GM18498 (cell line): ENCODE measurements at regions not wholly inside any gene's neighbourhood (a gene's known extent, or its start where the extent isn't known, plus 50 kb on each side); places are given as distances from the start of the nearest gene placed in this dataset.

Experiments used
- ATAC-seq: cut with Tn5 transposase; IDR thresholded peaks from one replicate; pipeline ENCODE4 v1.9.1; 2021; ENCODE audit warnings: mild to moderate bottlenecking, moderate library complexity; ENCODE audit not compliant: unreplicated experiment

DNA sequence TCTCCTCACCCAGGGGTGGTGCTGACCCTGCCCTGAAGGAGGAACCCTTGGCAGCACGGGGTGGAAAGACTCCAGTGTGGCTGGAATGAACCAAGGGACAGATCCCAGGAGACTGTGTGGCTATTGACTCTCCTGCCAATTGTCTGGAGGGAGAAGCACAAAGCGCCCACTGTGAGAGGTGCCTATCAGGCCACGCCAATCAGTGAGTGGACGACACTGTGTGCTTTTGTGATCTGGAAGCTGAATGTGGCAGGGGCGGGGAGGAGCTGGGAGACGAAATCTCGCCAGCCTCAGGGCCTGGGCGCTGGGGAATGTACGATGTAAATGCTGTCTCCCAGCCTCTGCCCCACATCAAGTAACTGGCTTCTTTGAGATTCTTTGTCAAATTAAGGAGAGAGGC, 167.1 kb downstream of the ZBTB18 start:
- ATAC-seq, result no peak

DNA sequence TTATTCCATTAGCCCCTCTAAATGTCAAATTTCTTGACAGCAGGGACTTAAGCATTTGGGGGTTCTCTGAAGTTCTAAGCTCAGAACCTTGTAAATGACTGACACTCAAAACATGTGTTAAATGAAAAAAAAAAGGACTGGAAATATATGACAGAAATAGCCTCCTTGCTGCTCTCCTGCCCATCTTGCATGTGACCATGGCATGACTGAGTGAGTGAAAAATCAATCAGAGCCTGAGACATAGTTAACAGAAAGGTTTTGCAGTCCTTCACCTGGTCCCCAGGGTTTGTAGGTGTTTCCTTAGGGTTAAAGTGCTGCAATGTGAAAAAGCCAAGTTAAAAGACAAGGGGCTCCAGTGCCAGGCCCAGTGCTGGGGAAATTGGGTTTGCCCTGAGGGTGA, 168.1 kb downstream of the ZBTB18 start:
- no peak for ATAC-seq

DNA sequence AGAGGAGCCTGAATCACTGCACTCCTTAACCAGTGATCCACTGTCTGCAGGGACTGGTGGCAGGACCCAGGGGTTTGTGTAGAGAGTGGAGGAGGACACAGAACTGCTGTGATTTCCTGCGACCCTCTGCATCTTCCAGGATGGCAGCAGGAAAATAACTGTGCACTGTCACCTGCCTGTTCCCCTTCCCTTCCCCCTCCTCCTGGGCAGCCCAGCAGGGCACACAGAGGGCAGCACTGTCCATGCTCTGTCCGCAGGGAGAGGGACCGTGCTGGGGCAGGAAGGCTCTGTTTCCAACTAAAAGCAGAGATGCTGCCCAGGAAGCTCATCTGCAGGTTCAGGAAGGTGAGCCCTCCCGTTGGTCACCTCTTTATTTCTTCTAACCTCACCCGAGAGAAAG, 168.7 kb downstream of the ZBTB18 start:
- ATAC-seq, result no peak

DNA sequence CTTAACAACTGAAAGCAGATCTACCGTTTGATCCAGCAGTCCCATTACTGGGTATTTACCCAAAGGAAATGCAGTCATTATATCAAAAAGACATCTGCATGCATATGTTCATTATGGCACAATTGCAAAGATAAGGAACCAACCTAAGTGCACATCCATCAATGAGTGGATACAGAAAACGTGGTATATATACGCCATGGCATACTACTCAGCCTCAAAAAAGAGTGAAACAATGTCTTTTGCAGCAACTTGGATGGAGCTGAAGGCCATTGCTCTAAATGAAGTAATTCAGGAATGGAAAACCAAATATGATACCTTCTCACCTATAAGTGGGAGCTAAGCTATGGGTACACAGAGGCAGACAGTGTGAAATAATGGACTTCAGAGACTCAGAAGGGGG, 169.3 kb downstream of the ZBTB18 start:
- ATAC-seq, result no peak

DNA sequence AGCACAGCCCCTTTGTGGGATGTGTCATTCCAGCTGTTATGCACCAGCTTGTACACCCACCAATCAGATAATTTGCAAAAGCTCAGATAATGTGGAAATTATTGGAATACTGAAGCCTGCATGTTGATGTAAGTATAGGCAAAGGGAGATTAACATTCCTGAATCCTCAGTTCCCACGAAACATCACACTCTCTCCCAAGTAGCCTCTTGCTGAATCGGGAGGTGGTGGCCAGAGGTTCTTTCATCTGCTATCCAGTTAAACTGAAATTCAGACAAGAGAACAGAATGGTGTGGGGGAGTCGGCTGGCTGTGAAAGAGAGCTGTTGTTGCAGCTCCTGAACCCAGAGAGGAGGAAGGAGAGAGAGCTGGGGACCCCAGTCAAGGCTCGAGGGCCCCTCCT, 170.9 kb downstream of the ZBTB18 start:
- no peak for ATAC-seq

DNA sequence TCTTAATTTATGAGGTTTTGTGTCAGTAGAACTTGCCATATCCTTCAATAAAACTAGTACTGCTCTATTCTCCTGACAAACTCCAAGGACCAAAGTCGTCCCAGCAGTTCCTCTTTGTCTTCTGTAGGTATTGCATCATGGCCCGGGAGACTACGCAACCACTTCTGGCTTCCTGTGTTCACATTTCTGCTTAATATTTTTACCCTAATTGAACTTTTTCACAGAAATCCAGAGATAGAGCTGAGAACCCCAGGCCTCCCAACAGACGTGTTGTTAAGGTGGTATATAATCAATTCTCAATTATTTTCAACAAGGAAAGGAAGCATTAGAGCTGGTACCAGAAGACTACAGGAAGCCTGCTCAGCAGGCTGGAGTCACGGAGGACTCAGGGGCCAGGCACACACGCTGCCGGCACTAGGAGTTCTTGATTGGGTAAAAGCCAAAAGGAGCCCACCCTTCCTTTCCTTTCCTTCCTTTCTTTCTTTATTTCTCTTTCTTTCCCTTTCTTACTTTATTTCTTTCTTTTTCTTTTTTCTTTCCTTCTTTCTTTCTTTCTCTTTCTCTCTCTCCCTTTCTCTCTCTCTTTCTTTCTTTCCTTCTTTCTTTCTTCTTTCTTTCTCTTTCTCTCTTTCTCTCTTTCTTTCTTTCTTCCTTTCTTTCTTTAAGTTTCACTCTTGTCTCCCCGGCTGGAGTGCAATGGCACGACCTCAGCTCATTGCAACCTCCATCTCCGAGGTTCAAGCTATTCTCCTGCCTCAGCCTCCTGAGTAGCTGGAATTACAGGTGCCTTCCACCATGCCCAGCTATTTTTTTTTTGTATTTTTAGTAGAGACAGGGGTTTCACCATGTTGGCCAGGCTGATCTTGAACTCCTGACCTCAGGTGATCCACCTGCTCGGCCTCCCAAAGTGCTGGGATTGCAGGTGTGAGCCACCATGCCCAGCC, 173.7 kb downstream of the ZBTB18 start:
- ATAC-seq, result no peak

DNA sequence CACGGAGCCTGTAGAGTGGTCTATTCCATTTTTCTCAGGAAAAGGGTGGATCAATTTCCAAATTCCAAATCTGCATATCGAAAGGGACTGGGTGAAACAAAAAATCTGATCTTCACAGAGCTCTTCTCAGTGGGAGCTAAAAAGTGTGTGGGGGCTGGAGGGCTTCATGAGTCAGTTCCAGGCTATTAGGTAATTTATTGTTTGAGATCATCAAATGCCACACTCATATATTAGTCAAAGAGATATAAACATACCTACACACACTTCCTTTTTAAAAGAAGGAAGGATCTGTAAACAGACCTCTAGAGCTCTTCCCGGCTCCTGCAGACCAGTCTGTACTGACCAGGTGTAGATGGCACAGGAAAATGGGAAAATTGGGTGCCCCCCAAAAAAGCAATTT, 175.4 kb downstream of the ZBTB18 start:
- ATAC-seq, result no peak

DNA sequence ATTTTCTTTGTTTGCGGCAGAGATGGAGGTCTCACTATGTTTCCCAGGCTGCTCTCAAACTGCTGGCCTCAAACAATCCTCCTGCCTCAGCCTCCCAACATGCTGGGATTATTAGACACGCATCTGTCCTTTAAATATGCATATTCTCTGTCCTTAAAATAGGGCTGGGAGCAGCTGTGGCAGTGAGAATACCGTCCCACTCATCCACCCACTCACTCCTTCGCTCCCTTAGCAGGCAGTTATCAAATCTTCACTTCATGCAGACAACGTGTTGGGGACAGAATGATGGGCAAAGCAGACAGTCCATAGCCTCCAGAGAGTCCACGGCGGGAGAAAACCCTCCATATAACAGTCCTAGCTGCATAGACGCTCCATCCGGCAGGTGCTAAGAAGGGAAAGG, 179.4 kb downstream of the ZBTB18 start:
- ATAC-seq, result no peak

DNA sequence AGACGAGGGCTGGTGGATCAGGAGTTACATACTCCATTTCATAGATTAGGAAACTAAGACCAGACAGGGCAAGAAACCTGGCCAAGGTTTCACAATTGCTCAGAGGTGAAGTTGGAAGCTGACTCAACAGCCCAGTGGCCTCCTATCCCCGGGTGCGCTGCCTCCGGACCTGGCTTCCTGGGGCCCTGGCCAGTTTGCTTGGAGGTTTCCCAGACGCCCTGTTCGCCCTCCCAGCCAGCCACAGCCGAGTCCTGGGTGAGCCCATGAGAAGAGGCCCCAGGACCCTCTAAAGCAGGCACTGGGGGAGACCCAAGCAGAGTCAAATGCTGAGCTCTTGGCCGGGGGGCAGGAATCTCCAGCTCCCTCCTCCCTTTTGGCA, 180.1 kb downstream of the ZBTB18 start:
- ATAC-seq, result no peak

DNA sequence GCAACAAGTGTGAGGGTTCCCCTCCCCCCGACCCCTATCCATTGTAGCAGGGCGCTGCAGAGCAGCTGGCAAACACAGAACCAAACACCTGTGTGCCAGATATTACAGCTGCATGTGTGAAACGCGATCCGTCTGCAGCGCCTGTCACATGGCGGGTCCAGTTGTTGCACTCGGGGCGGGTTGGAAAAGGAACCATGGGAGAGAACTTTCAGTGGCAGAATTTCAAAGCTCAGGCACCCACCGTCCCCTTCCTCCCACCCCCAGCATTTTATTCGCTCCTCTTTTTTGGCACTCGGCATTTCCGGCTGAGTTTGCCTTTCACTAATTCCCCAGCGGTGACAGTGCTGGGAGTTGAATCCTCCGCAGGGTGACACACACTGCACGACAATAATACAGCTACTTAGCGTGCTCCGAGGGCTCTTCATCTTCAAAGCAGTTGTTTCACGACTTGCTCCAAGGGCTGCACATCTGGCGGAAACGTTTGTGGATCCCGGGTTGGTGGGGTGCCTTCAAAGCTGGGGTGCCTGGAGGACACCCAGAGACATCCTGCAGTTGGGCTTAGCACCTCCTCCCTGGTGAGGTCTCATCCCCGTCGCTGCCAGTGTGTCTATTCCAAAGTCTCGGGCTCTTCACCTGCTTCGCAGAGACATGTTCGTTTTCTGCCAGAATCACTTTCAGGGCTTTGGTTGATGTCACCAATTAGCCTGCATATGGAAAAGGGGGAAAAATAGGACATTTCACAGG, 180.7 kb downstream of the ZBTB18 start:
- no peak for ATAC-seq

DNA sequence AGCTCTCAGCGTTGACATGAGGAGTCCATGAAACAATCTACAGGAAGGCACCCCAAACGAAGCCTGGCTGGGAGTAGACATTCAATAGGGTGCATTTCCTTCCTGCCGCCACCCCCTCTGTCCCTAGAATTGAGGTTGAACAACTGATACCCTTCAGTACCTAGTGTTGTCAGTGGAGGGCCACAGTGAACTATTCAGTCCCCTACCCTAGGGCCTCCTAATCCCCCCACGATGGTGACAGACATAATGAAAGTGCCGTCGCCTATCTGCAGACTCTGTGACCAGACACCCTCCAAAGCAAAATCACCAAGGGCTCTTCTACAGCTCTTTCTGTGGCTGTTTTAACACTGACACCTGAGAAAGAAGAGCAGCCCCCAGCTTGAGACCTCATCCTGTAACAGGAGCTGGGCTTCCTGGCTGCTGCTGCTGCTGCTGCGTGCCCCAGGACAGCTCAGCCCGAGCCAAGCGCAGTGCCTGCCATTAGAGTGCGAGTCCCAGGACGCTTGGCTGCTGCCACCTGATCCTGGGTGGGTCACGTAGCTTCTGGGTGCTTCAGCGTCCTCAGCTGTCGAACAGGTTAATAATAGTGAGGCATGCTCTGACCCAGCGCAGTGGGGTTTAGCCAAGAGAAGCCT, 183.0 kb downstream of the ZBTB18 start:
- ATAC-seq, result no peak

DNA sequence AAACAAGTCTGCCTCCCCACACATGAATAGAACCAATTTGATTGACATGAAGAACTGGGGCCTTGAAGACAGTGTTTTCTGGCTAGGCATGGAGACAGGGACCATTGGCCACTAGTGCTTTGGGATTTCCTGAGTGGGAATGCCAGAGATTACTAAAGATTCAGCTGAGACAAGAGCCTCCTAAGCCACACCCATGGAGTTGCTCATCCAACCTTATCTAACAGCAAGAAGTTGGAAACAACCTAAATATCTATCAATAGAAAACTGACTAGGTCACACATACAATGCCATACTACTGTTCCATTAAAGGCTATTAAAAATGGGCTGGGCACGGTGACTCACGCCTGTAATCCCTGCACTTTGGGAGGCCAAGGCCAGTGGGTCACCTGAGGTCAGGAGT, 184.1 kb downstream of the ZBTB18 start:
- no peak for ATAC-seq

DNA sequence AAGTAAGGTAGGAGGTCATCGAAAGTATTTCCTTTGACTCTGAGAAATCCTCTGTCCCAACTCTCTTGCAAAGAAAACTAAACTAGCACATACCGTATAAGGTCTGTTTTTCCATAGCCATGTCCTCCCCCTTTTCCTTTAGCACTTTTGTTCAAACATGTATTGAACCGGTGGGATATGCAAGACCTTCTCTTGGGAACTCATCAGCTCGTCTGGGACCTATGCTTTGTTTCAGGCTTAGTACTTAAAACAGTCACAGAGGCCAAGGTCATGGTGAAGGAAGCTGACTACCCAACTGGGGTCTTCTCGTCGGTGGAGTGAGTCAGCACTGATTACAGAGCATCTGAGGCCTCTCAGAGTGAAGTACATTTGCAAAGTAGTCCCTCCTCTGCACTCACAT, 185.0 kb downstream of the ZBTB18 start:
- ATAC-seq, result no peak

DNA sequence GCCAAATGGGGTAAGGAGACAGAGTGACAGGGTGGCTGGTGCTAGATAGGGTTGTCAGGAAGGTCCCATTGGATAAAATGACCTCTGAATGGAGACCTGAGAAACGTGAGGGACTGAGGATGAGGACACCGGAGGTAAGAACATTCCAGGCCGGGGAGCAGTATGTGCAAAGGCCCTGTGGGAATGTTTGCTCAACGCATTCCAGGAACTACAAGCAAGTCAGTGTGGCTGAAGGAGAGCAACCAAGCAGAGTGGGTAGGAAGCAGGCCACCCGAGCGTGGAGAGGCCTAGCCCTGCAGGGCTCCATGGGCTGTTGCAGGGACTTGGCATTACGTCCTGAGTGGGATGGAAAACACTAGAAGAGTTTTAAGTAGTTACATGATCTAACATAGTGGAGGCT, 185.6 kb downstream of the ZBTB18 start:
- no peak for ATAC-seq

DNA sequence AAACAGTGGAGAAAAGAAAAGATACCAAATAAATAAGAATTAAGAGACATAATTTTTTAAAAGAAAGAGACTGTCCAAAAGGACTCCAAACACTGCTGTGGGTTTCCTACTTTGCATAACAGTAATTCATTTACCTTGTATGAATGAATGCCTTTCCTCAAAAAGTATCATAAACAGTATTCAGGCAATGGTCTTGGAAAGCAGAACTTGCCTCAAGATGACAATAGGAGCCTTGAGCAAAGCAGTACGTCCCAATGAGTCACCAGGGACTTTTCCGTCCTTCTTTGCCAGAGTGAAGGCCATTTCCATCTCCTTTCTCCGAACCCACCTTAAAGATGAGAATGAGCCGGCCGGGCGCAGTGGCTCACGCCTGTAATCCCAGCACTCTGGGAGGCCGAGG, 186.4 kb downstream of the ZBTB18 start:
- no peak for ATAC-seq

DNA sequence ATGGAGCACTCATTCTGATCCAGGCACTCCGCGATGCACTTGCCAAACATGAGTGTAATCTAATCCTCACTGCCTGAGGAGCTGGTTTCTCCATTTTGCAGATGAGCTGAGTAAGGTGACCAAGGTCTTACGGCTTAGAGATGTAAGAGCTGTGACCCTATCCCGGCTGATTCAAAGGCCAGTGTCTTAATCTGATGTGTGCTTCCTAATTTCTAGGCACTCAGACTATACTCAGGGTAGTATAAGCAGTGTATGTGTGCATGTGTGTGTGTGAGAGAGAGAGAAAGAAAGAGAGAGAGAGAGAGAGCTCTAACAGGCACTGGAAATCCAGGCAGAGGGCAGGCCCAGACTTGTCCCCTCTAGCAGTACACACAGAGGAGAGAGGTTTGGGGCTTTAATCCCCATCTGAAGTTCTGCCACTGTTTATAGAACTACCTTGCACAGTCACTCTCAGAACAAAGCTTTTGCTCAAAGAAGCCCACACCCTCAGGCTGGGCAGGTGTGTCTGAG, 188.2 kb downstream of the ZBTB18 start:
- ATAC-seq, result peak; percentile 73

DNA sequence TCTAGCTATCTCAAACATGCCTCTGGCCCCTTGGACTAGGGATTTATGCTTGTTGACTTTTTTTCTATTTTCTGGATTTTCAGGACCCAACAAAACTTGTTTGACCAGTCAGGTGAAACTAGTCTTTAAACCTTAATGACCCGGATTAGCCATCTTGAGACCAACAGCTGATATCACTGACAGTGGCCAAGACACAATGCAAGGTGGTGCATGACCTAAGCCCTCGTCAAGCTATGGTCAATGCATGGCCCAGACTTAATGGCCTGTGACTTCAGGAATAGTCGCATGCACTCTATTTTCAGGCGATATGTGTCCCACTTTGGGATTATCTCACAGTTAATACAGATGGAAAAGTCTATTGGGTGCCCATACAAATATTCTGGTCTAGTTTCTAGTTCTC, 190.4 kb downstream of the ZBTB18 start:
- no peak for ATAC-seq

DNA sequence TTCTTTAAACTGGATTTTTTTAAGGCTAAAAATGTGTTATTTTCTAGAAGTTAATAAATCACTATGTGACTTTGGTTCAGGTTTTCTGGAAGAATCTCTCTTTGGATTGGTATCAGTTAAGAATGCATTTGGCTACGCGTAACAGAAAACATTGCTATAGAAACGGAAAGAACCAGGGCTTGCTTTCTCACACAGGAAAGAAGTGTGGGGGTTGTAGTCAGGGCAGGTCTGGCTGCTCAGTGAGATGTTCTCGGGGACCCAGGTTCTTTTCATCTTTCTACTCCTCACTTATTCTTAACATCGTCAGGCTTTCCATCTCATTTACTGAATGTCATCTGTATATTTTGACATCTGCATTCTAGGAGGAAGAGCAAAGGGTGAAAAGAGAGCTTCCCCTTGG, 191.4 kb downstream of the ZBTB18 start:
- peak; percentile 72 for ATAC-seq

DNA sequence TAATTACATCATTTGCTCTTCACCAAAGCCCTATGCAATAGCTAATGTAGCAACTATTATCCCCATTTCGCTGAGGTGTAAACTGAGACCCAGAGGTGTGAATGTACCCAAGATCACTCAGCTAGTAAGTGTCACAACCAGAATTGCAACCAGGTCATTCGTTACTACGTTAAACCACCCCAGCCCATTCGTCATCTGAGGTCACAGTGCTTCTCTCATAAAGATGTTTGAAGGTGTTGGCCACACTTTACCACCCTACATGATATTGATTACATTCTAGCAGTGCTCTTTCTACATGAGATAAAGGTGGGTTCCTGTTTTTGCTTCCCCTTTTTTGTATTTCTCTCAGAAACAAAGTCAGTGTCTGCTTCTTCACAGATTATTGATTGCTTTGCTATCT, 195.3 kb downstream of the ZBTB18 start:
- no peak for ATAC-seq

DNA sequence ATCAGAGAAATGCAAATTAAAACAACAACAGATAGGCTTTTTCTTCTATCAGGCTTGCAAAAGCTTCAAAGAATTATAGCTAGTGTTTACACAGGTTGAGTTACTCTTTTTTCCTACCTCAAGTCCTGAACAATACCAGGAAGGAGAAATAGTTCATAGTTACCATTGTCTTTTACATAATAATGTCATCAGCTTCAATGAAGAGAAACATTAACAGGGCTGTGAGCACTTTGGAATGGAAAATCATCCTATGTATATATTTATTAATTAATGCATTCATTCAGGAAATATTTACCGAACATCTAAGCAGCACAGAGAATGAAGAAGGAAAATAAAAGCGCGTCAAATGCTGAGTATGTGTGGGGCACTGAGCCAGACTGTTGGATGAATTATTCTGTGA, 197.3 kb downstream of the ZBTB18 start:
- no peak for ATAC-seq

DNA sequence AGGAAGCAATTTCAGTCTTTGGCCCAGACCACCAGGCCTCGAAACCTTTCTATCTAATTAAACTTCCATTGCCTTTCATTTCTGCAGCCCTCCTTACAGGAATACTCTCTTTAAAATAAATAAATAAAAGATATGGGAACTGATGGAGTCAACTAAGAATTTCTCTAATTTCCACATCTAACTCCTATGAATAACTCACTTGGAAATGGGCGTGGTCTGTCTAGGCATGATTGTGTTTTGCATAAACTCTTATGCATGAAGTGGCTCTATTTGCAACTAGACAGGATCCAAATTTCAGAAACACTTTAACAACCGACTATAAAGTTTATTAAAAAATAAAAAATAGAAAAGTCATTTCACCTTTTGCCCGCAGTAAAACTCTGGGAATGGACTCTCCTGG, 199.5 kb downstream of the ADSS2 start:
- no peak for ATAC-seq

DNA sequence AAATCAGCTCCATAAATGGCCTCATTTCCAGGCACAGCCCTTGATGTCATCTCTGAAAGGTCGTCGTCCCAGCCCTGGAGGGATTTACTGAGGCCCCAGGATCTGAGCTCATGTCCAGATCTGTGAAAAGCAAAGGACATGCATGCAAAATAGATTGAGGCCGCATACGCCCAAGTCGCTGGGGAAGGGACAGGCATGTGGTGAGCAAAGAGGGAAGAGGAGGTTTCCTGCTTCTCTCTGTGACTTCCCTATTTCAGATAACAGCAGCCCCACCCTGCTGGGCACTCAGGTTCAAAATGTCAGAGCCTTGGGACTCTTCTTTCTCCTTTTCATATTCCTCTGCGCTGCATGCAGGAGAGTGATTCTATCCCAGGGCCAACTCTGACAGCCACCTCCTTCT, 197.2 kb downstream of the ADSS2 start:
- peak; percentile 72 for ATAC-seq
